ENCODE measurements at regions not wholly inside any gene's neighbourhood (a gene's known extent, or its start where the extent isn't known, plus 50 kb on each side); places are given as distances from the start of the nearest gene placed in this dataset.
A peak's percentile ranks its signal among the peaks of the same experiment; 100 is the strongest.

DNA sequence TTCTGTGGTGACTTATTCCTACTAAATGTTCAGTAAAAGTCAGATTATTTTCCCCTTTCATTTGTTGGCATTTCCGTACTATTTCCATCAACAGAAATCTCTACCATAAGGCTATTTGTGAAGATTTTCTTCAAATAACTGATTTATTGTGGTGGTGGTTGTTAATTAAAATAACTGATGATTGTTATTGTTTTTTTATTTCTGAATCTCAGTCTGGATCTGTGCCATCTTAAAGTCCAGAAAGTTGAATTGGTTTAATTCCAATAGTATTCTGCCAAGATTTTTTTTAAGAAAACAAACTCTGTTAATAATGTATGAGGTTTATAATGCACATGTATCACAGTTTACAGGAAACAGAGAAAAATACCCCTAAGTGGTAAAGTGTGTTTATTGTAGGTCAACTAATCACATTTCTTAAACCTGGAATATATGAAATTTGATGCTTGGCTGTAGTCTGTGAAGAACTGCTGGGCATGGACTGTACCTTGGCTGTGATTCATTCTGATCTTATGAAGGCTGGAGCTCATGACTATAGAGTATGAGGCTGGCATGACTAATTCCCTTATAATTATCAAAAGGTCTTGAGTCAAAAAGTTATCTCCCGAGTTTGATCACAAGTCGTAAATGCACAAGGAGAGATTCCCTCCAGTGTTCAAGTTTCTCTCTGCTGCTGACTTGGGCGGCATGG, 134.2 kb upstream of the RND3 start:
- Histone ChIP-seq H3K4me2 (no peak overlapping the region), H2AFZ (no peak overlapping the region), H3K36me3 (replicated peaks; ENCODE audit: insufficient read depth, low read depth) (no peaks in the 10 kb centered on the region), H4K20me1 (ENCODE audit: insufficient read depth, poor library complexity, severe bottlenecking) (no peaks in the 10 kb centered on the region), H3K9me3 (ENCODE audit: low read depth) (no peaks in the 10 kb centered on the region), H3K27ac (peak overlapping the region; percentile 62), H3K4me3 (no peak overlapping the region), H3K9me2 (replicated peaks; ENCODE audit: insufficient read depth) (no peaks in the 10 kb centered on the region), H3K4me1 (ENCODE audit: insufficient read depth) (peaks cover 16% of the 10 kb centered on the region), H3K79me2 (no peaks in the 10 kb centered on the region), H3K27me3 (no peaks in the 10 kb centered on the region)
- 63% methylated on average over 4 of the region's 4 CpGs for WGBS (ENCODE audit: low lambda C conversion rate, missing lambda C conversion rate)
- TF ChIP-seq, protein P1, sequence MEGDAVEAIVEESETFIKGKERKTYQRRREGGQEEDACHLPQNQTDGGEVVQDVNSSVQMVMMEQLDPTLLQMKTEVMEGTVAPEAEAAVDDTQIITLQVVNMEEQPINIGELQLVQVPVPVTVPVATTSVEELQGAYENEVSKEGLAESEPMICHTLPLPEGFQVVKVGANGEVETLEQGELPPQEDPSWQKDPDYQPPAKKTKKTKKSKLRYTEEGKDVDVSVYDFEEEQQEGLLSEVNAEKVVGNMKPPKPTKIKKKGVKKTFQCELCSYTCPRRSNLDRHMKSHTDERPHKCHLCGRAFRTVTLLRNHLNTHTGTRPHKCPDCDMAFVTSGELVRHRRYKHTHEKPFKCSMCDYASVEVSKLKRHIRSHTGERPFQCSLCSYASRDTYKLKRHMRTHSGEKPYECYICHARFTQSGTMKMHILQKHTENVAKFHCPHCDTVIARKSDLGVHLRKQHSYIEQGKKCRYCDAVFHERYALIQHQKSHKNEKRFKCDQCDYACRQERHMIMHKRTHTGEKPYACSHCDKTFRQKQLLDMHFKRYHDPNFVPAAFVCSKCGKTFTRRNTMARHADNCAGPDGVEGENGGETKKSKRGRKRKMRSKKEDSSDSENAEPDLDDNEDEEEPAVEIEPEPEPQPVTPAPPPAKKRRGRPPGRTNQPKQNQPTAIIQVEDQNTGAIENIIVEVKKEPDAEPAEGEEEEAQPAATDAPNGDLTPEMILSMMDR (IDR thresholded peaks at IDR 0.05; ENCODE audit: poor library complexity), result no peak
- TF ChIP-seq EZH2 (IDR thresholded peaks at IDR 0.05; ENCODE audit: borderline replicate concordance) (no peak), EZH2phosphoT487 (IDR thresholded peaks at IDR 0.05; ENCODE audit: low read depth, severe bottlenecking, unreplicated experiment) (no peak)
- DNase-seq (ENCODE audit: low spot score), result peak; percentile 26

DNA sequence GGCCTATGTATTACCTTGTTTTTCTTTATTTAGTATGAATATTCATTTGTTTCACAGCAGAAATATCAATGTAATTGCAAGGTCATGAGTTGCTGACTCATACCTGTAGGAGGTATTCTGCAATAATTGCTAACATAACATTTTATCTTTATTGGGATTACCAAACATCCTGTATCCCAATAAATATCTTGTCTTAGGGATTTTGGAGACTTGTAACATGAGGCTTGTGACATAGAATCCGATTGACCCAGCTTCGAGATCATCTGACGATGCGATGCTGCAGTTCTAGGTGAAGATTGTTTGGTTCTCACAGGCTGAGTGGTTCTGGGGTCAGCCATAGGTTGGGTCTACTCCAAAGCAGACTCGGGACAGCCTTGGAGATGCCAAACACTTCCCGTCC, 133.4 kb upstream of the RND3 start:
- Histone ChIP-seq H3K4me2 (no peak overlapping the region), H3K9me2 (replicated peaks; ENCODE audit: insufficient read depth) (no peaks in the 10 kb centered on the region), H3K27me3 (no peaks in the 10 kb centered on the region), H3K4me1 (ENCODE audit: insufficient read depth) (peaks cover 16% of the 10 kb centered on the region), H3K9me3 (ENCODE audit: low read depth) (no peaks in the 10 kb centered on the region), H4K20me1 (ENCODE audit: insufficient read depth, poor library complexity, severe bottlenecking) (no peaks in the 10 kb centered on the region), H3K27ac (peak overlapping the region; percentile 62), H3K36me3 (replicated peaks; ENCODE audit: insufficient read depth, low read depth) (no peaks in the 10 kb centered on the region), H3K4me3 (no peak overlapping the region), H2AFZ (no peak overlapping the region), H3K79me2 (no peaks in the 10 kb centered on the region)
- TF ChIP-seq EZH2phosphoT487 (IDR thresholded peaks at IDR 0.05; ENCODE audit: low read depth, severe bottlenecking, unreplicated experiment) (no peak), EZH2 (IDR thresholded peaks at IDR 0.05; ENCODE audit: borderline replicate concordance) (no peak)
- TF ChIP-seq, protein P1 (IDR thresholded peaks at IDR 0.05; ENCODE audit: poor library complexity), result no peak
- DNase-seq (ENCODE audit: low spot score), result no peak
- 59% methylated on average over 6 of the region's 6 CpGs for WGBS (ENCODE audit: low lambda C conversion rate, missing lambda C conversion rate)

DNA sequence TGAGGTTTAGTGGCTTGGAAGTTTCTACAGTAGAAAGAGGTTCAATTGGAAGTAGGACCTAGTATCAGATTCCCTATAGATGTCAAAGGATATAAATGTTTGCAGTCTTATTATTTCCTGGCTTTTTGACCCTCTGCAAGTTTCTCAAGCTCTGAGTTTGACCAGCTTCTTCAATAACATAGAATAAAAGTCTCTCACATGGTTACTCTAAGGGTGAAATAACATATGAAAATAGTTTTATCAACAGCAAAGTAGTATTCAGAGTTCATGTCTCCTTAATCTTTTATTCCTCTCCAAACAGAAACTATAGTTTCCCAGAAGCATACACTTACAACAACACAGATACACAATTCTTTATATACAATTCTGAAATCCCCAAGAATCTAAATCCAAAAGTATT, 132.9 kb upstream of the RND3 start:
- H2AFZ ChIP-seq, result no peak overlapping the region
- H4K20me1 ChIP-seq (ENCODE audit: insufficient read depth, poor library complexity, severe bottlenecking), result no peaks in the 10 kb centered on the region
- peaks cover 16% of the 10 kb centered on the region for H3K4me1 ChIP-seq (ENCODE audit: insufficient read depth)
- H3K4me3 ChIP-seq, result no peak overlapping the region
- no peaks in the 10 kb centered on the region for H3K79me2 ChIP-seq
- no peaks in the 10 kb centered on the region for H3K36me3 ChIP-seq (replicated peaks; ENCODE audit: insufficient read depth, low read depth)
- H3K9me3 ChIP-seq (ENCODE audit: low read depth), result no peaks in the 10 kb centered on the region
- TF ChIP-seq EZH2 (IDR thresholded peaks at IDR 0.05; ENCODE audit: borderline replicate concordance) (no peak), EZH2phosphoT487 (IDR thresholded peaks at IDR 0.05; ENCODE audit: low read depth, severe bottlenecking, unreplicated experiment) (no peak)
- TF ChIP-seq, protein P1 (IDR thresholded peaks at IDR 0.05; ENCODE audit: poor library complexity), result no peak
- DNase-seq (ENCODE audit: low spot score), result no peak
- H3K27me3 ChIP-seq, result no peaks in the 10 kb centered on the region
- no peaks in the 10 kb centered on the region for H3K9me2 ChIP-seq (replicated peaks; ENCODE audit: insufficient read depth)
- peak overlapping the region; percentile 62 for H3K27ac ChIP-seq
- no peak overlapping the region for H3K4me2 ChIP-seq
